HG03558 (cell line): ENCODE measurements at regions not wholly inside any gene's neighbourhood (a gene's known extent, or its start where the extent isn't known, plus 50 kb on each side); places are given as distances from the start of the nearest gene placed in this dataset.

Source experiments
- ATAC-seq: cut with Tn5 transposase; IDR thresholded peaks from one replicate; pipeline ENCODE4 v1.9.1; 2021; ENCODE audit warnings: moderate number of reproducible peaks; ENCODE audit not compliant: unreplicated experiment; ENCODE audit errors: extremely low read depth

GRCh38 chr12:25013061-25013460 is 64.2 kb upstream of the BCAT1 start:
- ATAC-seq: no peak

- no peak for ATAC-seq
Measured at GRCh38 chr12:25009496-25010092, 60.7 kb upstream of the BCAT1 start.

- no peak for ATAC-seq
Measured at GRCh38 chr12:25005376-25005775, 56.5 kb upstream of the BCAT1 start.

- ATAC-seq: no peak
Measured at GRCh38 chr12:25004447-25004846, 55.5 kb upstream of the BCAT1 start.

GRCh38 chr12:25001311-25001710 is 52.4 kb upstream of the BCAT1 start:
- ATAC-seq: no peak
